ENCODE measurements at regions not wholly inside any gene's neighbourhood (a gene's known extent, or its start where the extent isn't known, plus 50 kb on each side); places are given as distances from the start of the nearest gene placed in this dataset.

GRCh38 chr13:75919660-75920199 lies 283.6 kb downstream of the LMO7 start:
- TF ChIP-seq CTCF (IDR thresholded peaks at IDR 0.05) (no peak), POLR2A (IDR thresholded peaks at IDR 0.05) (no peak)

Measured in Peyer's patch (tissue), 4 donors.